Osteoblast (primary cell): ENCODE measurements at regions not wholly inside any gene's neighbourhood (a gene's known extent, or its start where the extent isn't known, plus 50 kb on each side); places are given as distances from the start of the nearest gene placed in this dataset.

Source experiments
- DNase-seq: peaks from one replicate; pipeline ENCODE4 v3.0.0; 2011; ENCODE audit warnings: low spot score, mixed read lengths; ENCODE audit not compliant: insufficient read length; ENCODE audit errors: missing footprints
- H2AFZ ChIP-seq: 2 replicates; pipeline ENCODE4 v1.6.0; 2011; ENCODE audit warnings: mild to moderate bottlenecking, low read length
- H3K27ac ChIP-seq: 2 replicates; pipeline ENCODE4 v1.5.1; 2011; ENCODE audit warnings: mild to moderate bottlenecking, low read depth, low read length, moderate library complexity
- H3K27me3 ChIP-seq: 2 replicates; pipeline ENCODE4 v1.6.0; 2012; ENCODE audit warnings: mild to moderate bottlenecking, control low read depth, inconsistent platforms, low read length, moderate library complexity; ENCODE audit not compliant: insufficient read depth
- H3K36me3 ChIP-seq: 2 replicates; pipeline ENCODE4 v1.5.1; 2011; ENCODE audit warnings: mild to moderate bottlenecking, low read length, control low read depth, moderate library complexity; ENCODE audit not compliant: insufficient read depth
- H3K4me1 ChIP-seq: 2 replicates; pipeline ENCODE4 v1.5.1; 2011; ENCODE audit warnings: mild to moderate bottlenecking, low read length, control low read depth, moderate library complexity; ENCODE audit not compliant: insufficient read depth
- H3K4me2 ChIP-seq: 2 replicates; pipeline ENCODE4 v1.6.0; 2011; ENCODE audit warnings: mild to moderate bottlenecking, low read length; ENCODE audit not compliant: insufficient read depth
- H3K4me3 ChIP-seq: fragments of 200-600 bp; sonication (generic); 3 replicates; pipeline ENCODE4 v1.5.1; 2012; ENCODE audit warnings: mild to moderate bottlenecking, low read length, inconsistent platforms; ENCODE audit not compliant: insufficient read depth
- H3K79me2 ChIP-seq: 2 replicates; pipeline ENCODE4 v1.6.0; 2012; ENCODE audit warnings: mild to moderate bottlenecking, low read length, control low read depth, inconsistent platforms; ENCODE audit not compliant: insufficient read depth
- H3K9me3 ChIP-seq: 2 replicates; pipeline ENCODE4 v1.5.1; 2011; ENCODE audit warnings: low read depth, low read length, control low read depth
- H4K20me1 ChIP-seq: 2 replicates; pipeline ENCODE4 v1.6.0; 2012; ENCODE audit warnings: mild to moderate bottlenecking, low read length, control low read depth; ENCODE audit not compliant: insufficient read depth
- TF ChIP-seq, protein P1 (sequence below): IDR thresholded peaks from 2 replicates; pipeline ENCODE4 v1.5.1; 2011; ENCODE audit warnings: mild to moderate bottlenecking, low read depth, low read length, moderate library complexity; ENCODE audit errors: extremely low read depth

DNA sequence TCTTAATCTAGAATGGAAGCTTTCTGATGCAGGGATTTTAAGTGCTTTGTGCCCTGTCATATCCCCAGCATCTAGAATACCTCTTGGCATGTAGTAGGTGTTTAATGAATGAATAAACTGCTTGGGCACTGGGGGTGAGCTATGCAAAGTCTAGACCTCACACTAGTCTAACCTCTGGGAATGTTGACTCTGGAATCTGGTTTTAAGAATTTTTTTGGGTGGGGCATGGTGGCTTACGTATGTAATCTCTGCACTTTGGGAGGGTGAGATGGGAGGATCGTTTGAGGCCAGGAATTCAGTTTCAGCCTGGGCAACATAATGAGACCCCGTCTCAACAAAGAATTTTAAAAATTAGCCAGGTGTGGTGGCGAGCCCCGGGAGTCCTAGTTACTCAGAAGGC lies 146.3 kb upstream of the RGMA start:
- Histone ChIP-seq H3K4me2 (no peak overlapping the region), H2AFZ (no peak overlapping the region), H3K4me3 (no peak overlapping the region), H3K79me2 (no peaks in the 10 kb centered on the region), H3K9me3 (no peaks in the 10 kb centered on the region), H3K36me3 (no peaks in the 10 kb centered on the region), H3K27ac (no peak overlapping the region), H3K27me3 (no peaks in the 10 kb centered on the region), H3K4me1 (no peaks in the 10 kb centered on the region), H4K20me1 (no peaks in the 10 kb centered on the region)
- TF ChIP-seq, protein P1, sequence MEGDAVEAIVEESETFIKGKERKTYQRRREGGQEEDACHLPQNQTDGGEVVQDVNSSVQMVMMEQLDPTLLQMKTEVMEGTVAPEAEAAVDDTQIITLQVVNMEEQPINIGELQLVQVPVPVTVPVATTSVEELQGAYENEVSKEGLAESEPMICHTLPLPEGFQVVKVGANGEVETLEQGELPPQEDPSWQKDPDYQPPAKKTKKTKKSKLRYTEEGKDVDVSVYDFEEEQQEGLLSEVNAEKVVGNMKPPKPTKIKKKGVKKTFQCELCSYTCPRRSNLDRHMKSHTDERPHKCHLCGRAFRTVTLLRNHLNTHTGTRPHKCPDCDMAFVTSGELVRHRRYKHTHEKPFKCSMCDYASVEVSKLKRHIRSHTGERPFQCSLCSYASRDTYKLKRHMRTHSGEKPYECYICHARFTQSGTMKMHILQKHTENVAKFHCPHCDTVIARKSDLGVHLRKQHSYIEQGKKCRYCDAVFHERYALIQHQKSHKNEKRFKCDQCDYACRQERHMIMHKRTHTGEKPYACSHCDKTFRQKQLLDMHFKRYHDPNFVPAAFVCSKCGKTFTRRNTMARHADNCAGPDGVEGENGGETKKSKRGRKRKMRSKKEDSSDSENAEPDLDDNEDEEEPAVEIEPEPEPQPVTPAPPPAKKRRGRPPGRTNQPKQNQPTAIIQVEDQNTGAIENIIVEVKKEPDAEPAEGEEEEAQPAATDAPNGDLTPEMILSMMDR: no peak
- DNase-seq: no peak

DNA sequence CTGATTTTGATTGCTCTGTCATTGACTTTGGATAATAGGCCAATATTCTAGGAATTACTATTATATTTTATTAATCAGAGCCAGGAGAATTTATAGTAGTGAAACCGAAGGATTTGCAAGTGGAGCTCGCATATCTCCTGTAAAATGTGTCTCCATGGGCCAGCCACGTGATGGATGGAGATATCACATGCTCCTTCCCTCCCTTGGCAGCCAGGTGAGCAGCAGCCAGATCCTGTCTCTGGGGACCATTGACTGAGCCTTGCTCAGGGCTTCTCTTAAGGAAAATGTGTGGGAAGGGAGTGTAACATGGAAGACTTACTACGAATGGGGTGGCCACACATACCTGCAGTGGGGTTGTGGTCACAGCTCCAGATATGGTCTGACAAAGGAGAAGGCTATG lies 144.7 kb upstream of the RGMA start:
- Histone ChIP-seq H3K4me3 (no peak overlapping the region), H4K20me1 (no peaks in the 10 kb centered on the region), H3K4me2 (no peak overlapping the region), H3K79me2 (no peaks in the 10 kb centered on the region), H2AFZ (no peak overlapping the region), H3K9me3 (no peaks in the 10 kb centered on the region), H3K4me1 (no peaks in the 10 kb centered on the region), H3K36me3 (no peaks in the 10 kb centered on the region), H3K27me3 (no peaks in the 10 kb centered on the region), H3K27ac (no peak overlapping the region)
- DNase-seq: no peak
- TF ChIP-seq, protein P1: no peak

DNA sequence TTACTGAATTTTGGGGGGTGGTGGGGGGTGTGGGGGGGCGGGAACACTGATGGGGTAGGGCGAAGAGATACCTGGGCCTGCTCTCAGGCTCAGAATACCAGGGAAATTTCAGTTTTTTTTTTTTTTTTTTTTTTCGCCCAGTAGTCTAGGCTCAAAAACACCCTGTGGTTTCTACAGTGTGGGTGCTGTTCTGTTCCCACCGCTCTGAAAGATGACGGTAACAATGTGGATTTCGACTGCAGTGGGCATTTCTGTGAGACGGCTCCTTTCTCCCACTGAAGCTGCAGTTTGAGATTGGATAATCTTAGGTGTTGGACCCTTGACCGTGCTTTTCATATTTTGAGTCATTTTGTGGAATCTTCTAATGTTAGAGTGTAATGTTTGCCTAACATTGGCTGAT lies 143.8 kb upstream of the RGMA start:
- Histone ChIP-seq H3K9me3 (no peaks in the 10 kb centered on the region), H3K79me2 (no peaks in the 10 kb centered on the region), H3K4me1 (no peaks in the 10 kb centered on the region), H4K20me1 (no peaks in the 10 kb centered on the region), H3K27ac (no peak overlapping the region), H3K36me3 (no peaks in the 10 kb centered on the region), H2AFZ (no peak overlapping the region), H3K4me3 (no peak overlapping the region), H3K27me3 (no peaks in the 10 kb centered on the region), H3K4me2 (no peak overlapping the region)
- DNase-seq: no peak
- TF ChIP-seq, protein P1: no peak

GRCh38 chr15:93231994-93232393 lies 143.0 kb upstream of the RGMA start:
- H3K9me3 ChIP-seq: no peaks in the 10 kb centered on the region
- no peaks in the 10 kb centered on the region for H3K36me3 ChIP-seq
- H3K79me2 ChIP-seq: no peaks in the 10 kb centered on the region
- H3K4me2 ChIP-seq: no peak overlapping the region
- no peak overlapping the region for H3K4me3 ChIP-seq
- H3K4me1 ChIP-seq: no peaks in the 10 kb centered on the region
- H2AFZ ChIP-seq: no peak overlapping the region
- H3K27me3 ChIP-seq: no peaks in the 10 kb centered on the region
- H3K27ac ChIP-seq: no peak overlapping the region
- no peak for DNase-seq
- TF ChIP-seq, protein P1: no peak
- H4K20me1 ChIP-seq: no peaks in the 10 kb centered on the region
